Limb (tissue), 2 donors: ENCODE measurements at regions not wholly inside any gene's neighbourhood (a gene's known extent, or its start where the extent isn't known, plus 50 kb on each side); places are given as distances from the start of the nearest gene placed in this dataset.
A peak's percentile ranks its signal among the peaks of the same experiment; 100 is the strongest.

Experiments used
- DNase-seq, 2 donors: peaks; one replicate each; pipeline ENCODE4 v3.0.0-alpha.2; 2016; ENCODE audit errors: extremely low spot score in 2 of 2

DNA sequence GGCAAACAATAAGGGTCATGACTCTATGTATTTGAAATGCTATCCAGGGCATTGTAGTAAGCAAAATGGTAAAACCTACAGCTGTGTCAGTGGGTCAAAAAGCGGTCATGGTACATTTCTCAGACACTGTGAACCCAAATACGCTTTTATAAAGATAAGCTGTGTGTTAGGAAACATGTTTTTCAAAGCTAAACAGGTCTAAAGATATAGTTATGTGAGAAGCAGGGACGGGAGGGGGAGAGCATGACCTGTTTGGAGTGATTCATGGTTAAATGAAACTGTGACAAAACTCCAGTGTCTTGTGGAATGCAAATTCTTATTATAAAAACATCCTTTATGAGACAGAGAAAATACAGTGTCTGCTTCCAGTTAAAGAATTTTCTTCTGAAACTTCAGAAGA, 205.4 kb upstream of the BMP2 start:
- no peak for DNase-seq

GRCh38 chr20:6560978-6561377, 206.5 kb upstream of the BMP2 start:
- DNase-seq, result no peak

DNA sequence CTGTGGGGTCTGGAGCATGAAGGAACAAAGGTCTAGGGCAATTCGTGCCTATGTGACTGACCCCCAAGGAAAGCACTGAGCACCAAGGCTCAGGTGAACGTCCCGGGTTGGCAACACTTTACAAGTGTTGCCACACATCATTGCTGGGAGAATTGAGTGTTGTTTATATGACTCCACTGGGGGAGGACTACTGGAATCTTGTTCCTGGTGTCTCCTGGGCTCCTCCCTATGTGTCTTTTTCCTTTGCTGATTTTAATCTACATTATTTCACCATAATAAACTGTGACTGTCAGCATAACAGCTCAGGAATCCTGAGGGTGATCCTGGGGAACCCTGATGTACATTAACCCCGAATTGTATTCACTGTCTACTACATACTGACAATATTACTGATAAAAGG, 207.7 kb upstream of the BMP2 start:
- no peak for DNase-seq

GRCh38 chr20:6558341-6558740, 209.1 kb upstream of the BMP2 start:
- DNase-seq, result no peak

DNA sequence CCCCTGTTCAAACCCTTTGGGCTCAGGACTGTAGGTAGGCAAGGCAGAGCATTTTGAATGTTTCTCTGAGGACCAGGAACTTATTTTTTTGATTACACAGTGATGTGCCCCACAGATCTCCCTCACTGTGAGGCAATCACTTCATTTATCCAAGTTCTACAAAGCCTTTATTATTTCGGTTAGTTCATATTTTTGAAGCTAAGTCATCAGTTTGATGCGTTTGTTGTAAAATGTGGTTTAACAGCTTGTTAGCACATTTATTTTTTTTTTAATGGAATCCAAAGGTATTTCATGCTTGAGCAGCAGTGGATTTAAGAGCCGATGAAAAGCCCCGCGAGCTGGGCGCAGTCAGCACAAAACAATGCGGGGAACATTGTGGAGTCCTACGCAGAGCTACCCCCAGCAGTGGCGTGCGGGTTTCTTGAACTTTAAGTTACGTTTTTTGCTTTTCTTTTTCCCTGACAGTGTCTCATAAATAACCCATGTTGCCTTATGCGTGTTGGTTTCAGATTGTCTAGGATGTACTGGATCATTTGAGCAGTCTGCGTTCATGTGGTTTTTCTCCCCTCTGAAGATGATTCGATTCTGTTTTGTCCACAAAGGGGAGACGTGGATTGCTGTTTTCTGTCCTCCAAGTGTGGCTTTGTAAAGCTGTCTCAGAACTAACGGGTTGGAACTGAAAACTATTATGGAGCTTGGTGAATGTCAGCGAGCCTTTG, 233.6 kb upstream of the BMP2 start:
- DNase-seq, result peak in 1 of 2 donors; percentile 10

- peak in 1 of 2 donors; percentile 1 for DNase-seq
These were observed 234.1 kb upstream of the BMP2 start for GRCh38 chr20:6533351-6533750.

DNA sequence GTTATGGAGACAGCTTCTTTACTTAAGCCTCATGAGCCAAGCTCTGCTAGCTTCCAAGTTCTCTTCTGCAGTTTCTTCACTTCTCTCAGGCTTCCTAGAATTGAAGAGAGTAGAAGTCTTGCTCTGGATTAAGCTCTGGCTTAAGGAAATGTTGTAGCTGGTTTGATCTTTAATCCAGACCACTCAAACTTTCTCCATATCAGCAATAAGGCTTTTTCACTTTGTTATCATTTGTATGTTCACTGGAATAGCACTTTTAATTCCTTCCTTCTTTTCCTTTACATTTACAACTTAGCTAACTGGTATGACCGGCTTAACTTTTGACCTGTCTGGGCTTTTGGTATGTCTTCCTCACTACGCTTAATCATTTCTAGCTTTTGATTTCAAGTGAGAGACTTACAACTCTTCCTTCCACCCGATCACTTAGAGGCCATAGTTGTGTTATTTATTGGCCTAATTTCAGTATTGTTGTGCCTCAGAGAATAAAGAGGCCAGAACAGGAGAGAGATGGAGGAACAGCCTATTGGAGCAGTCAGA, 236.6 kb upstream of the BMP2 start:
- DNase-seq, result no peak

GRCh38 chr20:6530254-6530653, 237.2 kb upstream of the BMP2 start:
- no peak for DNase-seq

GRCh38 chr20:6525447-6526303, 241.8 kb upstream of the BMP2 start:
- no peak for DNase-seq

DNA sequence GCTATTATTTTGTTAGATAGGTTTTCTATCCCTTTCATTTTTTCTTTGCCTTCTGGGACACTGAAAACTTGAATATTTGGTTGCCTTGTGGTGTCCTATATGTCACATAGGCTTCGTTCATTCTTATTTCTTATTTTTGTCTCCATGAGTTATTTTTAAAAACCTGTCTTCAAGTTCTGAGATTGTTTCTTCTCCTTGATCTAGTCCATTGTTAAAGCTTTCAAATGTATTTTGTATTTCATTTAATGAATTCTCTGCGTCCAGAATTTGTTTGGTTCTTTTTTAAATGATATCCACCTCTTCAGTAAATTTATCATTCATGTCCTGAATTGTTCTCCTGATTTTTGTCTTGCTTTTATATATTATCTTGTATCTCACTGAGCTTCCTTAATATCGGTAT, 243.2 kb upstream of the BMP2 start:
- no peak for DNase-seq

- DNase-seq, result no peak
These were observed 247.9 kb upstream of the BMP2 start for GRCh38 chr20:6519556-6519955.

DNA sequence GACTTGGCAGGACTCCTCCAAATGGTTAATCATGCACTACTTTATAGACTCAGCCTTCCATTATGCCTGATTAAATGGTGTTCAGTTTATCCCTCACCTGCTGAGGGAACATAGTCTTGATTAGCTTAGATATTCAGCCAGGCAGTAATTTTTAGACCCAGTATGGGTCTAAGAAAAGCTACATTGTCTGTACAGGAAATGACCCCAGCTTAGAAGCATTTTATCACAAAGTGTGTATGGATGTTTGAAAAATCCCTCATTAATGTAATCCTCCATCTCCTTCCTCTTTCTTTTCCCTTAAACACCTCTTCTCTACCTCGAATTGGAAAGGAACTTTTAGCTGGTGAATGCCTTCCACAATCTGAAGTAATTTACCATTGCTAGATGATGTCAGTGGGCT, 252.2 kb upstream of the BMP2 start:
- no peak for DNase-seq

DNA sequence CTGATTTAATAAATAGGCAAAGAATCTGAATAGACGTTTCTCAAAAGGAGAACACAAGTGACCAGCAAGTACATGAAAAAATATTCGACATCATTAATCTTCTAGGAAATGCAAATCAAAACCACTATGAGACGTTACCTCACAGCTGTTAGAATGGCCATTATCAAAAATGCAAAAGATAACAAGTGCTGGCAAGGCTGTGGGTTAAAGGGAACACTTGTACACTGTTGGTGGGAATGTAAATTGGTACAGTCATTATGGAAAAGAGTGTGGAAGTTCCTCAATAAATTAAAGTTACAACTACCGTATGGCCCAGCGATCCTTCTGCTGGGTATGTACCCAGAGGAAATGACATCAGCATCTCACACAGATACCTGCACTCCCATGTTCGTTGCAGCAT, 253.9 kb upstream of the BMP2 start:
- no peak for DNase-seq

- DNase-seq, result no peak
These were observed 258.1 kb upstream of the BMP2 start for GRCh38 chr20:6509374-6509773.

- DNase-seq, result no peak
These were observed 260.6 kb upstream of the BMP2 start for GRCh38 chr20:6506906-6507305.

- no peak for DNase-seq
These were observed 262.7 kb upstream of the BMP2 start for GRCh38 chr20:6504826-6505225.

DNA sequence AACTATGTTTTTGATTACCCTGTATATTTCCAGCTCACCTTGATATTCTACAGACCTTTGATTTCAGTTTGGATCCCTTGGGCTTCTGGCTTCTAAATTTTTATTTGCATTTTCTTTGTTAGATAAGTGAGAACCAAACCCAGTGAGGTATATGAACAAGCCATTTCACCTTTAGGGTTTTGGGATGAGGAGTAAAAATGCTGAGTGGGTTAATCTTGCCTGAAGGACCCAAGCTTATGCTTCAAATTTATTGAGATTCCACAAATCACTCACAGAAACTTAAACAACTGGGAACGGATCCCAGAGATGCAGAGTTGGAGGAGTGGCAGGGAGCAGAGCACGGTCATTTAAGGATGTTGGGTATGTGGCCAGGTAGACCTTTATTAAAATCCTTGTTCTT, 263.3 kb upstream of the BMP2 start:
- DNase-seq, result no peak

DNA sequence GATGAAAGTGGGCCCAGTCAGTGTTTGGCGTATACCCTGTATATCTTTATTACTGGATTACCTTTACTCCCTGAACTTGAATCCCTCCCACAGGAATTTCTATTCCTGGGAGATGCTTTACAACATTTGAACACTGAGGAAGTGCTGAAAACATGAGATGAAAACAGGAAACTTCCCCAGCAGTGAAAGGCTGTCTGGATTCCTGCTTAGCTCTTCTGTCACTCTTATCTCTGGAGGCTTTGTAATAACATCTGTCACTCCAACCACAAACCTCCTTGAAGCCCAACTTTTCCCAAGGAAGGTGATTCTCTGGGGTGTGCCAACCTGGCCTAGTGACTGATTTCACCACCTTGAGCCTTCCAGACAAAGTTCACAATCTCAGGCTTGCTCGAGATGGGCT, 264.5 kb upstream of the BMP2 start:
- no peak for DNase-seq

DNA sequence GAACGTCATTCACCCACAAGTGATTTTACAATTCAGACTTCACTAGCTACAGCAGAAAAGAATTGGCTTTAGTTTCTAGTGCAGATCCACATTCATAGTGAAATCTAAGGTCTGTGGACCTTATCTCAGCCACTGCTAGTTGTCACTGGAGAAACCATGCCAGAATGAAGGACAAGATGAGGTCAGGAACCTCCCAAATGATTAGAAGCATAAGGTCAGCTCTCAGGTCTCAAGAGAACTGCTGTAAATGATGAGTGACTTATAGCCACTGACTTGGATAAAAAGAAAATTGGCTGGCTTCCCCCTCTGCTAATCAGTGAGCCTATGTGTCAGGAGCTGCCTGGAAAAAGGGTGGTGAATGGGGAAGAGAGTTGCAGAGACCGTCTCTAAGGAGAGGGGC, 265.3 kb upstream of the BMP2 start:
- no peak for DNase-seq

GRCh38 chr20:6501061-6501460, 266.4 kb upstream of the BMP2 start:
- no peak for DNase-seq

DNA sequence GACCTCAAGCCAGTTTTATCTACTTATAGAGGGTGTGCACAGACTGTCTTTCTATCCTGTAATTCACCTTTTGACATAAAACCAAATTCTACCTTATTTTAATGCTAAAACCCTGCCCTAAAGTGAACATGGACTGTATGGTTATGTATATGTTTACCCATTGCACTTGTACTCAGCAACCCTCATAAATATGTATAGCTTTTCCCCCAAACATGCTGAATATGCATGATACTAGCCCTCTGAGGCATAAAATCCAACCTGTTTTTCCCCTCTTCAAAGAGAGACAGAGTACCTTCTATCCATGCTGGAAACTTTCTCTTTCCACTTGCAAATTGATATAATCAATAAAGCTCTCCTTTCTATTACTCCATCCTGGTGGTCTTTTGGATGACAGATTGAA, 267.9 kb upstream of the BMP2 start:
- DNase-seq, result no peak

DNA sequence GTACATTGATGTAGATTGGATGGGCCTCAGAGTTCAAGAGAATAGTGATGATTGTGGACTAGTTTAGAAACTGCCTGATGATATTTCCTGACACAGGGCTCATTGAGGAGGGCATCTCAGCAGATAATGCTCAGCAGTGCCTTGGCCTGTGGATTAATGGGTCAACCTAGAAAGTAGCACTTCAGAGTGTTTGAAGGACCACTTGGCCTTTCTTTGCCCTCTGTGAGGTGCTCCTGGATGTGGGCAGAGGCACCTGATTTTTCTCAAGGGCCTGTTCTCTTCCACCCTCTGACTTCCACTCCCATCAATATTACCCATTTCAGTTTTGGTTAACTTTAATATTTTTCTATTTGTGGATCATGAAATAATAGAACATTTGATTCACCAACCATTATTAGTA, 270.6 kb upstream of the BMP2 start:
- no peak for DNase-seq

- no peak for DNase-seq
These were observed 271.6 kb upstream of the BMP2 start for GRCh38 chr20:6495907-6496306.
